Body of pancreas (tissue), 4 donors: ENCODE measurements at regions not wholly inside any gene's neighbourhood (a gene's known extent, or its start where the extent isn't known, plus 50 kb on each side); places are given as distances from the start of the nearest gene placed in this dataset.

Experiments used
- ATAC-seq: fragments of 150-250 bp; one replicate; pipeline ENCODE4 v1.9.1; 2016
- DNase-seq, 4 donors: peaks; one replicate each; pipeline ENCODE4 v3.0.0-alpha.2; 2019
- H3K27ac ChIP-seq, 4 donors: fragments of 200-600 bp; sonication (generic); 1 replicate in 3 of 4; 2 replicates in 1 of 4; pipeline versions ENCODE4 v1.5.1 to v1.6.1; 2016 to 2019; ENCODE audit warnings: mild to moderate bottlenecking in 1 of 4, mixed read lengths in 1 of 4, moderate library complexity in 1 of 4
- H3K27me3 ChIP-seq, 2 donors: fragments of 200-600 bp; sonication (generic); one replicate each; pipeline ENCODE4 v1.6.0; 2016; ENCODE audit warnings: mild to moderate bottlenecking in 1 of 2
- H3K36me3 ChIP-seq, 2 donors: fragments of 200-600 bp; sonication (generic); replicated peaks in 1 of 2; 2 replicates each; pipeline ENCODE4 v1.5.1; 2016; ENCODE audit warnings: low read depth in 2 of 2; ENCODE audit not compliant: insufficient read depth in 1 of 2
- H3K4me1 ChIP-seq: fragments of 200-600 bp; sonication (generic); one replicate; pipeline ENCODE4 v1.6.0; 2016
- H3K4me3 ChIP-seq, 2 donors: fragments of 200-600 bp; sonication (generic); 1 replicate in 1 of 2; 2 replicates in 1 of 2; pipeline ENCODE4 v1.5.1; 2016 to 2019
- H3K9me3 ChIP-seq, 3 donors: fragments of 200-600 bp; sonication (generic); 1 replicate in 2 of 3; 2 replicates in 1 of 3; pipeline ENCODE4 v1.5.1; 2016
- POLR2A ChIP-seq, 3 donors: fragments of 450-650 bp; IDR thresholded peaks; one replicate each; pipeline ENCODE4 v1.6.1; 2016; ENCODE audit warnings: antibody characterized with exemption in 3 of 3, mild to moderate bottlenecking in 2 of 3
- WGBS, 2 donors: methylation state at CpG; one replicate each; pipeline ENCODE4 v1.1.5; 2017; 5-methylcytosine and 5-hydroxymethylcytosine counted together
- intact Hi-C: fragments of 100-400 bp; cut with DNase I; formaldehyde crosslinking; loops from one replicate; pipeline ENCODE4 v1.15.1; 2023
- TF ChIP-seq, protein P1 (sequence below), 7 experiments: fragments of 450-650 bp in 4 of 7; fragments of 200-600 bp in 3 of 7; sonication (generic) in 3 of 7; IDR thresholded peaks; one replicate each; pipeline ENCODE4 v1.5.1; 2016 to 2019; ENCODE audit warnings: antibody characterized with exemption in 7 of 7

DNA sequence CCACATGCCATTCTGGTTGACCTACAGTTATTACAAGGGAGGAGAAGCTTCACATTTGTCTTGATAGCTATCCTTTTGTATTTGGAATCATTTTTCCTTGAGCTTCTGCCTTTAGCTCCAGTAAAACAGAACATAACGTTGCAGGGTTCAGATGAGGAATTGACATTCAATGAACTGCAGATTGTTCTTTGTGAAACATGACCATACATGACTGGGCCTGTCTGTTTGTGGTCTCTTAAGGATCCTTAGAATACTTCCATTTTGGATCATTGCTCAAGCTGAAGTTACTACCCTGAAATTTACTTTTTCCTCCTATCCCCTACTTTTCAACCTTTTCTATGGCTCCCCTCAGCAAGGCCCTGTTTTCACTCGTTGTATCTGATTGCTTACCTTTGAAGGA, 1281.7 kb upstream of the CELF4 start:
- no peaks in the 10 kb centered on the region for H3K36me3 ChIP-seq
- intact Hi-C loops, result no loop called here
- H3K4me3 ChIP-seq, result no peak overlapping the region
- H3K27me3 ChIP-seq, result no peaks in the 10 kb centered on the region
- DNase-seq, result no peak
- no peak overlapping the region for H3K27ac ChIP-seq
- no peak for ATAC-seq
- no peaks in the 10 kb centered on the region for H3K9me3 ChIP-seq
- 31 to 51% methylated on average over 2 of the region's 2 CpGs for WGBS, 2 donors
- TF ChIP-seq, protein P1, sequence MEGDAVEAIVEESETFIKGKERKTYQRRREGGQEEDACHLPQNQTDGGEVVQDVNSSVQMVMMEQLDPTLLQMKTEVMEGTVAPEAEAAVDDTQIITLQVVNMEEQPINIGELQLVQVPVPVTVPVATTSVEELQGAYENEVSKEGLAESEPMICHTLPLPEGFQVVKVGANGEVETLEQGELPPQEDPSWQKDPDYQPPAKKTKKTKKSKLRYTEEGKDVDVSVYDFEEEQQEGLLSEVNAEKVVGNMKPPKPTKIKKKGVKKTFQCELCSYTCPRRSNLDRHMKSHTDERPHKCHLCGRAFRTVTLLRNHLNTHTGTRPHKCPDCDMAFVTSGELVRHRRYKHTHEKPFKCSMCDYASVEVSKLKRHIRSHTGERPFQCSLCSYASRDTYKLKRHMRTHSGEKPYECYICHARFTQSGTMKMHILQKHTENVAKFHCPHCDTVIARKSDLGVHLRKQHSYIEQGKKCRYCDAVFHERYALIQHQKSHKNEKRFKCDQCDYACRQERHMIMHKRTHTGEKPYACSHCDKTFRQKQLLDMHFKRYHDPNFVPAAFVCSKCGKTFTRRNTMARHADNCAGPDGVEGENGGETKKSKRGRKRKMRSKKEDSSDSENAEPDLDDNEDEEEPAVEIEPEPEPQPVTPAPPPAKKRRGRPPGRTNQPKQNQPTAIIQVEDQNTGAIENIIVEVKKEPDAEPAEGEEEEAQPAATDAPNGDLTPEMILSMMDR (IDR thresholded peaks at IDR 0.05), result no peak
- no peak for TF ChIP-seq POLR2A (IDR thresholded peaks at IDR 0.05)
- H3K4me1 ChIP-seq, result no peaks in the 10 kb centered on the region

DNA sequence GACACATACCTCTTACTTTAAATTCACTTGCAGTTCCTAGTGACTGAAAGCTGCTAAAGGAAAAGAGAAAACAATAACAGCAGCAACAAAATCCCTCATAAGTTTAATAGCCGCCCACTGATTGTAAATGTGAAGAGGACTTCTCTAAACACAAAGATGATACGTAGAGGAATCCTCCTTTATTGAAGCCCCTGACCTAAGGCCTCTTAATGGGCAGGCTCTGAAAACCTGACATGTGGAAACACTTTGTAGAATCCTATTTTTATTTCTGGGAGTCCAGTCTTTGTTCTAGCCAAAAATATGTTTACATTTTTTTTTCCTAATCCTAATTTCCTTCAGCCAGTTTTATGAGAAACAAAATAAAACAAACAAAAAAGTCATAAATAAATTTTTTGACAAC, 1277.7 kb upstream of the CELF4 start:
- intact Hi-C loops, result no loop called here
- TF ChIP-seq POLR2A (IDR thresholded peaks at IDR 0.05), result no peak
- TF ChIP-seq, protein P1 (IDR thresholded peaks at IDR 0.05), result no peak
- Histone ChIP-seq H3K36me3 (no peaks in the 10 kb centered on the region), H3K4me1 (no peaks in the 10 kb centered on the region), H3K9me3 (no peaks in the 10 kb centered on the region), H3K4me3 (no peak overlapping the region), H3K27me3 (no peaks in the 10 kb centered on the region), H3K27ac (no peak overlapping the region)
- ATAC-seq (no peak), DNase-seq (no peak)
- 58 to 73% methylated on average over 2 of the region's 2 CpGs for WGBS, 2 donors

DNA sequence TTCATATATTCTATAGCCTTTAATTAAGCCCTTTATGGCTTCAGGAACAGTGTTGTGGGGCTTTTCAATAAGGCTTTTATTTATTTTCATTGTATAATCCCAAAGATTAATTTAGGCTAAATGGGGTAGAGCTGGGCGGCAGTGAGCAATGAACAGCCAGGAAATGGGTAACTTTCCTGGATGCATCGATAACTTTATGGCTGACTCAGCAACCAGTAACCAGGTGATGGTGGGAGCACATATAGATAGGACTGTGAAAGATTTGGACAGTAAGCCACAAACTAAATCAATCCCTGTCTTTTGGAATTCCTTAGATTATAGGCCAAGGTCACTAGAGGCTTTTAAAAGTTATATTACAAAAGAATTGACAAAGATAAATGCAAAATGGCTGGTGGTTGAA, 1260.6 kb upstream of the CELF4 start:
- DNase-seq (no peak), ATAC-seq (no peak)
- Histone ChIP-seq H3K27ac (no peak overlapping the region), H3K4me3 (no peak overlapping the region), H3K4me1 (no peaks in the 10 kb centered on the region), H3K27me3 (no peaks in the 10 kb centered on the region), H3K36me3 (no peaks in the 10 kb centered on the region), H3K9me3 (no peaks in the 10 kb centered on the region)
- 81 to 85% methylated on average over 2 of the region's 2 CpGs for WGBS, 2 donors
- TF ChIP-seq, protein P1 (IDR thresholded peaks at IDR 0.05), result no peak
- no peak for TF ChIP-seq POLR2A (IDR thresholded peaks at IDR 0.05)
- intact Hi-C loops, result no loop called here

DNA sequence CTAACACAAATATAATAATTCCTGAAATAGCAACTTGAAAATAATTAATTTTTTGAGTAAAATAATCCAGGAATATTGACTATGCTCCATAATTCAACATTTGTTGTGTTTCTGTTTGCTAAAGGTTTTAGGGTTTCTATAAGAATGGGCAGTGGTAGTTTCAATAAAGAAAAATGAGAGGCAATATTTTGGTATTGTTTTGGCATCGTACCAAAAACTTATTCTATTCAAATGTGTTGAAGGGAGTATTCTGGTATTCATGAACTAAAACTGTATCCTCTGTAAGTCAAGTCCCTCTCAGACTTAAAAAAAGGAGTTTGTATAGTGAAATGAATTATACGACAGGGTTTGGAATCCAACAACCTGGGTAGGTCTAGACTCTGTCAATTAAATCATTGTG, 1245.6 kb upstream of the CELF4 start:
- Histone ChIP-seq H3K4me1 (no peaks in the 10 kb centered on the region), H3K9me3 (no peaks in the 10 kb centered on the region), H3K27ac (no peak overlapping the region), H3K4me3 (no peak overlapping the region), H3K36me3 (no peaks in the 10 kb centered on the region), H3K27me3 (no peaks in the 10 kb centered on the region)
- DNase-seq, result no peak
- intact Hi-C loops, result no loop called here
- TF ChIP-seq, protein P1 (IDR thresholded peaks at IDR 0.05), result no peak
- no peak for TF ChIP-seq POLR2A (IDR thresholded peaks at IDR 0.05)
- WGBS, 2 donors, result 36 to 64% methylated on average over 2 of the region's 2 CpGs
- ATAC-seq, result no peak

DNA sequence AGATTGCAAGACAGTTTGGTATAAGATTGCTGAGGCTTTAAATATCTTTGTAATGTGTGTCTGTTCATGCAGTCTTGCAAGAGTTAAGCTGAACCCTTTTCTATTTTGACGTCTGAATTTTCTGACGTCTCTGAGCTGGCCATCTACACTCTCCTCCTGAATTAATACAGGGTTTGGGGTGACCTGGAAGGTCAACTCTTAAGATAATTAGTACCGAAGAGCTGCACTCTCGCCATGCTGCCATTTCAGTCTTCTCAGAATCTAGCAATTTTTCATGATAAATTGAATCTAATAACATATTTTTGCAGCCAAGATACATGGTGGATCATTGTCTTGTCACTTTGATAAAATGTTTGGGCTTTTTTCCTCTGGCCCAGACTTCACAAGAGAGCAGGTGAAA, 1245.2 kb upstream of the CELF4 start:
- no peaks in the 10 kb centered on the region for H3K4me1 ChIP-seq
- no peaks in the 10 kb centered on the region for H3K9me3 ChIP-seq
- H3K27me3 ChIP-seq, result no peaks in the 10 kb centered on the region
- ATAC-seq (no peak), DNase-seq (no peak)
- no peak overlapping the region for H3K27ac ChIP-seq
- TF ChIP-seq, protein P1 (IDR thresholded peaks at IDR 0.05), result no peak
- TF ChIP-seq POLR2A (IDR thresholded peaks at IDR 0.05), result no peak
- no peak overlapping the region for H3K4me3 ChIP-seq
- 43 to 45% methylated on average over 4 of the region's 4 CpGs for WGBS, 2 donors
- H3K36me3 ChIP-seq, result no peaks in the 10 kb centered on the region
- intact Hi-C loops, result no loop called here
